Skeletal muscle tissue (tissue), 3 donors: ENCODE measurements at regions not wholly inside any gene's neighbourhood (a gene's known extent, or its start where the extent isn't known, plus 50 kb on each side); places are given as distances from the start of the nearest gene placed in this dataset.

Source experiments
- H3K27ac ChIP-seq: one replicate; pipeline ENCODE4 v1.7.0; 2013; ENCODE audit warnings: mild to moderate bottlenecking, low read depth, low read length, inconsistent platforms
- H3K27me3 ChIP-seq, 3 donors: one replicate each; pipeline ENCODE4 v1.7.0; 2013; ENCODE audit warnings: low read length in 3 of 3; ENCODE audit not compliant: control insufficient read depth in 3 of 3, insufficient read depth in 3 of 3
- H3K36me3 ChIP-seq, 3 donors: one replicate each; pipeline ENCODE4 v1.7.0; 2013; ENCODE audit warnings: low read length in 3 of 3; ENCODE audit not compliant: control insufficient read depth in 3 of 3, insufficient read depth in 3 of 3
- H3K4me1 ChIP-seq, 3 donors: one replicate each; pipeline ENCODE4 v1.7.0; 2013; ENCODE audit warnings: low read length in 3 of 3, mild to moderate bottlenecking in 3 of 3; ENCODE audit not compliant: control insufficient read depth in 3 of 3, insufficient read depth in 3 of 3
- H3K4me3 ChIP-seq, 3 donors: one replicate each; pipeline ENCODE4 v1.7.0; 2013; ENCODE audit warnings: low read length in 3 of 3
- H3K9ac ChIP-seq, 3 donors: one replicate each; pipeline ENCODE4 v1.7.0; 2013; ENCODE audit warnings: low read length in 3 of 3, mild to moderate bottlenecking in 3 of 3, moderate library complexity in 2 of 3, low read depth in 1 of 3
- H3K9me3 ChIP-seq, 3 donors: one replicate each; pipeline ENCODE4 v1.7.0; 2013; ENCODE audit warnings: low read length in 3 of 3; ENCODE audit not compliant: control insufficient read depth in 3 of 3
- donor health status: Osteomylitis.

- H3K4me3 ChIP-seq = no peak overlapping the region
- H3K27ac ChIP-seq = no peak overlapping the region
- peaks cover 0 to 2% (median 2%) of the 10 kb centered on the region in 3 donors for H3K27me3 ChIP-seq
- H3K4me1 ChIP-seq = no peaks in the 10 kb centered on the region
- no peaks in the 10 kb centered on the region for H3K9me3 ChIP-seq
- H3K9ac ChIP-seq = no peak overlapping the region
- H3K36me3 ChIP-seq = no peaks in the 10 kb centered on the region
Observed at GRCh38 chr15:38671675-38672254, 107.2 kb upstream of the RASGRP1 start.

GRCh38 chr15:38672273-38672672 is 107.7 kb upstream of the RASGRP1 start:
- Histone ChIP-seq H3K36me3 (no peaks in the 10 kb centered on the region), H3K27ac (no peak overlapping the region), H3K27me3 (peaks cover 0 to 2% (median 2%) of the 10 kb centered on the region in 3 donors), H3K4me1 (no peaks in the 10 kb centered on the region), H3K9me3 (no peaks in the 10 kb centered on the region), H3K4me3 (no peak overlapping the region), H3K9ac (no peak overlapping the region)

- peaks cover 0 to 2% (median 2%) of the 10 kb centered on the region in 3 donors for H3K27me3 ChIP-seq
- H3K9ac ChIP-seq = no peak overlapping the region
- no peak overlapping the region for H3K4me3 ChIP-seq
- H3K4me1 ChIP-seq = no peaks in the 10 kb centered on the region
- no peak overlapping the region for H3K27ac ChIP-seq
- H3K36me3 ChIP-seq = no peaks in the 10 kb centered on the region
- no peaks in the 10 kb centered on the region for H3K9me3 ChIP-seq
Observed at GRCh38 chr15:38672814-38673670, 108.4 kb upstream of the RASGRP1 start.

GRCh38 chr15:38674448-38674847 is 109.8 kb upstream of the RASGRP1 start:
- H3K9me3 ChIP-seq = no peaks in the 10 kb centered on the region
- no peaks in the 10 kb centered on the region for H3K4me1 ChIP-seq
- no peak overlapping the region for H3K27ac ChIP-seq
- H3K36me3 ChIP-seq = no peaks in the 10 kb centered on the region
- H3K27me3 ChIP-seq = peaks cover 0 to 2% (median 0%) of the 10 kb centered on the region in 3 donors
- no peak overlapping the region for H3K4me3 ChIP-seq
- H3K9ac ChIP-seq = no peak overlapping the region

- Histone ChIP-seq H3K9me3 (no peaks in the 10 kb centered on the region), H3K27me3 (no peaks in the 10 kb centered on the region), H3K27ac (no peak overlapping the region), H3K4me1 (no peaks in the 10 kb centered on the region), H3K4me3 (no peak overlapping the region), H3K9ac (no peak overlapping the region), H3K36me3 (no peaks in the 10 kb centered on the region)
Observed at GRCh38 chr15:38678281-38678680, 113.7 kb upstream of the RASGRP1 start.

GRCh38 chr15:38680775-38681174 is 116.2 kb upstream of the RASGRP1 start:
- Histone ChIP-seq H3K4me1 (no peaks in the 10 kb centered on the region), H3K9ac (no peak overlapping the region), H3K36me3 (no peaks in the 10 kb centered on the region), H3K9me3 (no peaks in the 10 kb centered on the region), H3K4me3 (no peak overlapping the region), H3K27ac (no peak overlapping the region), H3K27me3 (no peaks in the 10 kb centered on the region)

GRCh38 chr15:38682363-38682762 is 117.7 kb upstream of the RASGRP1 start:
- no peak overlapping the region for H3K4me3 ChIP-seq
- H3K9me3 ChIP-seq = no peaks in the 10 kb centered on the region
- no peaks in the 10 kb centered on the region for H3K4me1 ChIP-seq
- H3K27me3 ChIP-seq = no peaks in the 10 kb centered on the region
- H3K9ac ChIP-seq = no peak overlapping the region
- H3K36me3 ChIP-seq = no peaks in the 10 kb centered on the region
- H3K27ac ChIP-seq = no peak overlapping the region

- Histone ChIP-seq H3K9ac (no peak overlapping the region), H3K27me3 (no peaks in the 10 kb centered on the region), H3K27ac (no peak overlapping the region), H3K36me3 (no peaks in the 10 kb centered on the region), H3K4me3 (no peak overlapping the region), H3K9me3 (no peaks in the 10 kb centered on the region), H3K4me1 (peaks cover 0 to under 1% (median 0%) of the 10 kb centered on the region in 3 donors)
Observed at GRCh38 chr15:38682861-38683260, 118.2 kb upstream of the RASGRP1 start.

GRCh38 chr15:38683382-38684242 is 119.0 kb upstream of the RASGRP1 start:
- Histone ChIP-seq H3K4me1 (peaks cover 0 to 2% (median 0%) of the 10 kb centered on the region in 3 donors), H3K27ac (no peak overlapping the region), H3K9me3 (no peaks in the 10 kb centered on the region), H3K27me3 (no peaks in the 10 kb centered on the region), H3K9ac (no peak overlapping the region), H3K36me3 (no peaks in the 10 kb centered on the region), H3K4me3 (no peak overlapping the region)
